Transverse colon (tissue), 4 donors: ENCODE measurements at regions not wholly inside any gene's neighbourhood (a gene's known extent, or its start where the extent isn't known, plus 50 kb on each side); places are given as distances from the start of the nearest gene placed in this dataset.

Experiments used
- DNase-seq: peaks from one replicate; pipeline ENCODE4 v3.0.0-alpha.2; 2019
- H3K27ac ChIP-seq, 4 donors: fragments of 200-600 bp; sonication (generic); 2 replicates each; pipeline ENCODE4 v1.5.1; 2016 to 2018; ENCODE audit warnings: inconsistent platforms in 4 of 4
- H3K27me3 ChIP-seq: fragments of 200-600 bp; sonication (generic); 2 replicates; pipeline ENCODE4 v1.5.1; 2017; ENCODE audit warnings: inconsistent platforms
- H3K36me3 ChIP-seq, 4 donors: fragments of 200-600 bp; sonication (generic); 2 replicates each; pipeline ENCODE4 v1.5.1; 2017 to 2019; ENCODE audit warnings: inconsistent platforms in 4 of 4
- H3K4me1 ChIP-seq, 4 donors: fragments of 200-600 bp; sonication (generic); 2 replicates each; pipeline ENCODE4 v1.5.1; 2017 to 2020; ENCODE audit warnings: inconsistent platforms in 4 of 4
- H3K4me3 ChIP-seq, 4 donors: fragments of 200-600 bp; sonication (generic); 1 replicate in 1 of 4; 2 replicates in 3 of 4; pipeline versions ENCODE4 v1.5.1 to v1.6.1; 2017 to 2019; ENCODE audit warnings: inconsistent platforms in 4 of 4
- H3K9me3 ChIP-seq, 2 donors: fragments of 200-600 bp; sonication (generic); 2 replicates each; pipeline ENCODE4 v1.5.1; 2017 to 2019; ENCODE audit warnings: inconsistent platforms in 2 of 2
- EP300 ChIP-seq: sonication (generic); formaldehyde crosslinking; IDR thresholded peaks from one replicate; pipeline ENCODE4 v1.6.1; 2017; ENCODE audit warnings: antibody characterized with exemption, low read depth
- POLR2A ChIP-seq: fragments of 450-650 bp; IDR thresholded peaks from one replicate; pipeline ENCODE4 v1.6.1; 2016; ENCODE audit warnings: antibody characterized with exemption, mild to moderate bottlenecking, moderate library complexity
- POLR2AphosphoS5 ChIP-seq, 3 donors: sonication (generic); formaldehyde crosslinking; IDR thresholded peaks; one replicate each; pipeline ENCODE4 v1.6.1; 2016; ENCODE audit warnings: antibody characterized with exemption in 3 of 3
- WGBS, 2 donors: methylation state at CpG; one replicate each; pipeline ENCODE4 v1.1.5; 2018; ENCODE audit warnings: low coverage in 1 of 2; 5-methylcytosine and 5-hydroxymethylcytosine counted together
- in situ Hi-C, 4 donors: fragments of 200-750 bp; cut with MboI; loops; one replicate each; pipeline versions ENCODE4 v1.15.0 to v1.15.1; 2017; ENCODE audit warnings: low sequenced_read_pairs in 3 of 4, low pct_ligation_motif_present in 1 of 4, low pct_unique_long_range_greater_than_20kb in 1 of 4
- intact Hi-C: fragments of 100-400 bp; cut with DNase I; formaldehyde crosslinking; loops from one replicate; pipeline ENCODE4 v1.15.1; 2023; ENCODE audit warnings: low total_unique reads
- TF ChIP-seq, protein P1 (sequence below), 5 experiments: fragments of 200-600 bp in 3 of 5; fragments of 450-650 bp in 2 of 5; sonication (generic) in 3 of 5; IDR thresholded peaks; 1 replicate in 2 of 5; 2 replicates in 3 of 5; pipeline ENCODE4 v1.5.1; 2016 to 2017; ENCODE audit warnings: antibody characterized with exemption in 5 of 5, inconsistent platforms in 3 of 5, mild to moderate bottlenecking in 2 of 5, moderate library complexity in 1 of 5

DNA sequence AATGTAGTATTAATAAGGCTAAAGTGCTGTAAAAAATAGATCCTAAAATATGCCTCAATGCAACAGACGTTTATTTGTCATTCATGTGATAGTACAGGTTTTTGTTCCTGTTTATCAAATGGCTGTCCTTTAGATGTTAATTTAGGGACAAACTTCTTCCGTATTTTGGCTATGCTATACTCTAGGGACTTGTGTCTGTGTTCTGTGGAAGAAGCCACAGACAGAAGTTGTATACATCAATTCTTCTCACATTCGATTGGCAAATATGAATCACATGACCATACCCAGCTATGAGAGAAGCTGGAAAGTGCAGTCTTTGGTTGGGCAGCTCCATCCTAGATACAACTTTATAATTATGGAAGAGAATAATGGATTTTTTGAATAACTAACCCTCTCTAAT is 232.7 kb upstream of the SNX7 start:
- H3K27me3 ChIP-seq, result no peaks in the 10 kb centered on the region
- in situ Hi-C loops, result no loop called here
- DNase-seq, result no peak
- WGBS, 2 donors, result 79 to 80% methylated on average over 3 of the region's 3 CpGs
- peaks cover 0 to 9% (median 5%) of the 10 kb centered on the region in 4 donors for H3K4me1 ChIP-seq
- H3K27ac ChIP-seq, result no peak overlapping the region
- intact Hi-C loops, result no loop called here
- TF ChIP-seq EP300 (no peak), POLR2AphosphoS5 (IDR thresholded peaks at IDR 0.05) (no peak), POLR2A (no peak)
- TF ChIP-seq, protein P1, sequence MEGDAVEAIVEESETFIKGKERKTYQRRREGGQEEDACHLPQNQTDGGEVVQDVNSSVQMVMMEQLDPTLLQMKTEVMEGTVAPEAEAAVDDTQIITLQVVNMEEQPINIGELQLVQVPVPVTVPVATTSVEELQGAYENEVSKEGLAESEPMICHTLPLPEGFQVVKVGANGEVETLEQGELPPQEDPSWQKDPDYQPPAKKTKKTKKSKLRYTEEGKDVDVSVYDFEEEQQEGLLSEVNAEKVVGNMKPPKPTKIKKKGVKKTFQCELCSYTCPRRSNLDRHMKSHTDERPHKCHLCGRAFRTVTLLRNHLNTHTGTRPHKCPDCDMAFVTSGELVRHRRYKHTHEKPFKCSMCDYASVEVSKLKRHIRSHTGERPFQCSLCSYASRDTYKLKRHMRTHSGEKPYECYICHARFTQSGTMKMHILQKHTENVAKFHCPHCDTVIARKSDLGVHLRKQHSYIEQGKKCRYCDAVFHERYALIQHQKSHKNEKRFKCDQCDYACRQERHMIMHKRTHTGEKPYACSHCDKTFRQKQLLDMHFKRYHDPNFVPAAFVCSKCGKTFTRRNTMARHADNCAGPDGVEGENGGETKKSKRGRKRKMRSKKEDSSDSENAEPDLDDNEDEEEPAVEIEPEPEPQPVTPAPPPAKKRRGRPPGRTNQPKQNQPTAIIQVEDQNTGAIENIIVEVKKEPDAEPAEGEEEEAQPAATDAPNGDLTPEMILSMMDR (IDR thresholded peaks at IDR 0.05), result no peak
- no peak overlapping the region for H3K4me3 ChIP-seq
- no peaks in the 10 kb centered on the region for H3K36me3 ChIP-seq
- H3K9me3 ChIP-seq, result no peaks in the 10 kb centered on the region

DNA sequence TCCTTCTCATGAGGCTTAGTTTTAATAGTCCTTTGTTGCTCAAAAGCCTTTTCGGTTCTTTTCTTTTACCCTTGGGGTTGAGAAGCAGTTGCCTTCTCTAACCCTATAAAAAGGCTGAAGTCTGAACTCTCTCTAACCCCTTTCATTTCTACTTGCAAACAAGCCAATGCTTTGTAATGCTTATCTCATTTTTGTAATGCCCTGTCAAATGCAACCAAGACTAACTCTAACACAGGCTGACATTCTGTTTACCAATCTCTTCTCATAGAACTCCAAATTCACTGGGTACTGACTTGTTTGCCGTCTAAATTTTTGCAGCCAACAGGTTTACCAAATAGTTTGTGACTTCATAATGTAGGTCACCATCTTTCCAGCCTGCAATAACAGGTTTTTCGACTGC is 233.9 kb upstream of the SNX7 start:
- H3K27ac ChIP-seq, result no peak overlapping the region
- H3K27me3 ChIP-seq, result no peaks in the 10 kb centered on the region
- peaks cover 0 to 9% (median 5%) of the 10 kb centered on the region in 4 donors for H3K4me1 ChIP-seq
- WGBS, 2 donors, result 62 to 78% methylated on average over 2 to 3 of the region's 3 CpGs
- intact Hi-C loops (no loop called here), in situ Hi-C loops (no loop called here)
- no peaks in the 10 kb centered on the region for H3K9me3 ChIP-seq
- DNase-seq, result no peak
- TF ChIP-seq EP300 (no peak), POLR2AphosphoS5 (IDR thresholded peaks at IDR 0.05) (no peak), POLR2A (no peak)
- TF ChIP-seq, protein P1 (IDR thresholded peaks at IDR 0.05), result no peak
- H3K4me3 ChIP-seq, result no peak overlapping the region
- H3K36me3 ChIP-seq, result no peaks in the 10 kb centered on the region

DNA sequence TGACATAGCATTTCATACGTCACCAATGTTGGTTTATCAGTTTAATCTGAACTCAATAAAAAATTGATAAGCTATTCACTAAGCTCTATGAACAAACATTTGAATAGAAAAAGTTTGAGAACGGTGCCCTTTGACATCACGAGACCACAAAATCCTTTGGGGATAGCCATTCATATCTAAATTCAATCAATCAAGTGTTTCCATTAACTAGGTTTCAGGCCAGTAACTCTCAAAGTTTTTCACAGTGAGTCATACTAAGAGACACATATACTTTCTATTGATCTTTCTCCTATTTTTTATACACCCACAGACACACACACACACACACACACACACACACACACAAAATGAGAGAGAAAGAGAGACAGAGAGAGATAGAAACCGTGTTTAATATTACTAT is 235.4 kb upstream of the SNX7 start:
- in situ Hi-C loops (no loop called here), intact Hi-C loops (no loop called here)
- WGBS, 2 donors, result 82 to 98% methylated on average over 4 of the region's 4 CpGs
- DNase-seq, result no peak
- TF ChIP-seq EP300 (no peak), POLR2A (no peak), POLR2AphosphoS5 (IDR thresholded peaks at IDR 0.05) (no peak)
- TF ChIP-seq, protein P1 (IDR thresholded peaks at IDR 0.05), result no peak
- Histone ChIP-seq H3K36me3 (no peaks in the 10 kb centered on the region), H3K27me3 (no peaks in the 10 kb centered on the region), H3K9me3 (no peaks in the 10 kb centered on the region), H3K4me1 (peaks cover 0 to 9% (median 5%) of the 10 kb centered on the region in 4 donors), H3K4me3 (no peak overlapping the region), H3K27ac (no peak overlapping the region)

DNA sequence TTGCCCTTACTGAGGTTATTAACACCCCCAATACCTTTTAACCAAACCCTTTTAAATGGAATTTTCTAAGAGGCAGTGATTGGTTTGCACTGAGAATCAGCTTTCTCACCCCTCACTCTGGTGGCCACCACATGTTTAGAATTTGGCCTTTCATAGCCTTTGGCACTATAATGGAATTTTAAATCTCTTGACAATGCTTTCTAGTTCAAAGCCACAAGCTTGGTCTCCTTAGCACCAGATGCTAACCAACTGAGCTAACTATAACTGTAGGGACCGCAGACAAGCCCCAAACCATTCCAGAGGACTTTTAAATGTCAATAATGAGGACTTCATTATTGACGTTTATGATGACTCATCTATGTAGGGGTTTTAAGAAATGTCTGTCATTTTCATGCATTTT is 238.7 kb upstream of the SNX7 start:
- H3K27ac ChIP-seq, result no peak overlapping the region

More for the DNA sequence above, 238.7 kb upstream of the SNX7 start:
- no peaks in the 10 kb centered on the region for H3K9me3 ChIP-seq
- H3K36me3 ChIP-seq, result no peaks in the 10 kb centered on the region
- no peaks in the 10 kb centered on the region for H3K27me3 ChIP-seq
- no peak overlapping the region for H3K4me3 ChIP-seq
- in situ Hi-C loops (no loop called here), intact Hi-C loops (no loop called here)
- no peaks in the 10 kb centered on the region for H3K4me1 ChIP-seq
- DNase-seq, result no peak
- 57 to 70% methylated on average over 2 of the region's 2 CpGs for WGBS, 2 donors
- TF ChIP-seq POLR2AphosphoS5 (IDR thresholded peaks at IDR 0.05) (no peak), POLR2A (no peak), EP300 (no peak)
- TF ChIP-seq, protein P1 (IDR thresholded peaks at IDR 0.05), result no peak
